ENCODE measurements at regions not wholly inside any gene's neighbourhood (a gene's known extent, or its start where the extent isn't known, plus 50 kb on each side); places are given as distances from the start of the nearest gene placed in this dataset.

- Histone ChIP-seq H3K9me3 (ENCODE audit: insufficient read depth, low read length, severe bottlenecking) (no peaks in the 10 kb centered on the region), H3K79me2 (ENCODE audit: insufficient read depth, low read length) (no peaks in the 10 kb centered on the region), H3K27ac (ENCODE audit: low read length) (no peak overlapping the region), H4K20me1 (ENCODE audit: insufficient read depth, low read length) (no peaks in the 10 kb centered on the region), H3K9ac (ENCODE audit: low read depth, low read length) (no peak overlapping the region), H3K27me3 (ENCODE audit: insufficient read depth, low read length, poor library complexity) (peaks cover 21% of the 10 kb centered on the region), H3K4me2 (ENCODE audit: insufficient read depth, low read length) (no peak overlapping the region), H3K4me1 (ENCODE audit: insufficient read depth, low read length) (no peaks in the 10 kb centered on the region), H3K36me3 (ENCODE audit: insufficient read depth, low read length) (no peaks in the 10 kb centered on the region), H2AFZ (ENCODE audit: low read depth, low read length) (no peak overlapping the region), H3K4me3 (ENCODE audit: low read depth in 1 of 2, low read length in 2 of 2) (no peak overlapping the region)
- TF ChIP-seq, protein P1, sequence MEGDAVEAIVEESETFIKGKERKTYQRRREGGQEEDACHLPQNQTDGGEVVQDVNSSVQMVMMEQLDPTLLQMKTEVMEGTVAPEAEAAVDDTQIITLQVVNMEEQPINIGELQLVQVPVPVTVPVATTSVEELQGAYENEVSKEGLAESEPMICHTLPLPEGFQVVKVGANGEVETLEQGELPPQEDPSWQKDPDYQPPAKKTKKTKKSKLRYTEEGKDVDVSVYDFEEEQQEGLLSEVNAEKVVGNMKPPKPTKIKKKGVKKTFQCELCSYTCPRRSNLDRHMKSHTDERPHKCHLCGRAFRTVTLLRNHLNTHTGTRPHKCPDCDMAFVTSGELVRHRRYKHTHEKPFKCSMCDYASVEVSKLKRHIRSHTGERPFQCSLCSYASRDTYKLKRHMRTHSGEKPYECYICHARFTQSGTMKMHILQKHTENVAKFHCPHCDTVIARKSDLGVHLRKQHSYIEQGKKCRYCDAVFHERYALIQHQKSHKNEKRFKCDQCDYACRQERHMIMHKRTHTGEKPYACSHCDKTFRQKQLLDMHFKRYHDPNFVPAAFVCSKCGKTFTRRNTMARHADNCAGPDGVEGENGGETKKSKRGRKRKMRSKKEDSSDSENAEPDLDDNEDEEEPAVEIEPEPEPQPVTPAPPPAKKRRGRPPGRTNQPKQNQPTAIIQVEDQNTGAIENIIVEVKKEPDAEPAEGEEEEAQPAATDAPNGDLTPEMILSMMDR (IDR thresholded peaks at IDR 0.05; ENCODE audit: borderline replicate concordance, extremely low read depth, low read length, poor library complexity, severe bottlenecking) = no peak
- no peak for TF ChIP-seq EZH2 (IDR thresholded peaks at IDR 0.05; ENCODE audit: borderline replicate concordance, low read depth, low read length, severe bottlenecking)
- ATAC-seq (ENCODE audit: insufficient read depth, low read depth) (no peak), DNase-seq (no peak)
Observed at GRCh38 chr11:15775797-15776196, 580.5 kb downstream of the SOX6 start.

- Histone ChIP-seq H3K79me2 (ENCODE audit: insufficient read depth, low read length) (no peaks in the 10 kb centered on the region), H3K4me3 (ENCODE audit: low read depth in 1 of 2, low read length in 2 of 2) (no peak overlapping the region), H4K20me1 (ENCODE audit: insufficient read depth, low read length) (no peaks in the 10 kb centered on the region), H3K9me3 (ENCODE audit: insufficient read depth, low read length, severe bottlenecking) (no peaks in the 10 kb centered on the region), H3K4me2 (ENCODE audit: insufficient read depth, low read length) (no peak overlapping the region), H3K9ac (ENCODE audit: low read depth, low read length) (no peak overlapping the region), H3K4me1 (ENCODE audit: insufficient read depth, low read length) (no peaks in the 10 kb centered on the region), H3K27ac (ENCODE audit: low read length) (no peak overlapping the region), H3K36me3 (ENCODE audit: insufficient read depth, low read length) (no peaks in the 10 kb centered on the region), H2AFZ (ENCODE audit: low read depth, low read length) (no peak overlapping the region), H3K27me3 (ENCODE audit: insufficient read depth, low read length, poor library complexity) (peaks cover 23% of the 10 kb centered on the region)
- ATAC-seq (ENCODE audit: insufficient read depth, low read depth) = no peak
- TF ChIP-seq EZH2 (IDR thresholded peaks at IDR 0.05; ENCODE audit: borderline replicate concordance, low read depth, low read length, severe bottlenecking) = no peak
- TF ChIP-seq, protein P1 (IDR thresholded peaks at IDR 0.05; ENCODE audit: borderline replicate concordance, extremely low read depth, low read length, poor library complexity, severe bottlenecking) = no peak
- no peak for DNase-seq
Observed at GRCh38 chr11:15776366-15776765, 580.0 kb downstream of the SOX6 start.

GRCh38 chr11:15779518-15779917 is 576.8 kb downstream of the SOX6 start:
- Histone ChIP-seq H3K4me3 (ENCODE audit: low read depth in 1 of 2, low read length in 2 of 2) (no peak overlapping the region), H3K9ac (ENCODE audit: low read depth, low read length) (no peak overlapping the region), H3K4me2 (ENCODE audit: insufficient read depth, low read length) (no peak overlapping the region), H3K9me3 (ENCODE audit: insufficient read depth, low read length, severe bottlenecking) (no peaks in the 10 kb centered on the region), H3K4me1 (ENCODE audit: insufficient read depth, low read length) (no peaks in the 10 kb centered on the region), H3K27me3 (ENCODE audit: insufficient read depth, low read length, poor library complexity) (peaks cover 23% of the 10 kb centered on the region), H2AFZ (ENCODE audit: low read depth, low read length) (no peak overlapping the region), H3K79me2 (ENCODE audit: insufficient read depth, low read length) (no peaks in the 10 kb centered on the region), H4K20me1 (ENCODE audit: insufficient read depth, low read length) (no peaks in the 10 kb centered on the region), H3K36me3 (ENCODE audit: insufficient read depth, low read length) (no peaks in the 10 kb centered on the region), H3K27ac (ENCODE audit: low read length) (no peak overlapping the region)
- ATAC-seq (ENCODE audit: insufficient read depth, low read depth) (no peak), DNase-seq (no peak)
- no peak for TF ChIP-seq EZH2 (IDR thresholded peaks at IDR 0.05; ENCODE audit: borderline replicate concordance, low read depth, low read length, severe bottlenecking)
- TF ChIP-seq, protein P1 (IDR thresholded peaks at IDR 0.05; ENCODE audit: borderline replicate concordance, extremely low read depth, low read length, poor library complexity, severe bottlenecking) = no peak

GRCh38 chr11:15780382-15780781 is 576.0 kb downstream of the SOX6 start:
- Histone ChIP-seq H3K36me3 (ENCODE audit: insufficient read depth, low read length) (no peaks in the 10 kb centered on the region), H3K9ac (ENCODE audit: low read depth, low read length) (no peak overlapping the region), H3K4me3 (ENCODE audit: low read depth in 1 of 2, low read length in 2 of 2) (no peak overlapping the region), H2AFZ (ENCODE audit: low read depth, low read length) (no peak overlapping the region), H3K4me2 (ENCODE audit: insufficient read depth, low read length) (no peak overlapping the region), H3K27ac (ENCODE audit: low read length) (no peak overlapping the region), H3K4me1 (ENCODE audit: insufficient read depth, low read length) (no peaks in the 10 kb centered on the region), H3K27me3 (ENCODE audit: insufficient read depth, low read length, poor library complexity) (peaks cover 16% of the 10 kb centered on the region), H3K9me3 (ENCODE audit: insufficient read depth, low read length, severe bottlenecking) (no peaks in the 10 kb centered on the region), H4K20me1 (ENCODE audit: insufficient read depth, low read length) (no peaks in the 10 kb centered on the region), H3K79me2 (ENCODE audit: insufficient read depth, low read length) (no peaks in the 10 kb centered on the region)
- no peak for DNase-seq
- no peak for ATAC-seq (ENCODE audit: insufficient read depth, low read depth)
- no peak for TF ChIP-seq EZH2 (IDR thresholded peaks at IDR 0.05; ENCODE audit: borderline replicate concordance, low read depth, low read length, severe bottlenecking)
- TF ChIP-seq, protein P1 (IDR thresholded peaks at IDR 0.05; ENCODE audit: borderline replicate concordance, extremely low read depth, low read length, poor library complexity, severe bottlenecking) = no peak
